GM18873 (cell line): ENCODE measurements at regions not wholly inside any gene's neighbourhood (a gene's known extent, or its start where the extent isn't known, plus 50 kb on each side); places are given as distances from the start of the nearest gene placed in this dataset.

Experiments
- ATAC-seq: cut with Tn5 transposase; IDR thresholded peaks from one replicate; pipeline ENCODE4 v1.9.1; 2021; ENCODE audit warnings: mild to moderate bottlenecking, moderate library complexity, moderate number of reproducible peaks; ENCODE audit not compliant: unreplicated experiment, low FRiP score

DNA sequence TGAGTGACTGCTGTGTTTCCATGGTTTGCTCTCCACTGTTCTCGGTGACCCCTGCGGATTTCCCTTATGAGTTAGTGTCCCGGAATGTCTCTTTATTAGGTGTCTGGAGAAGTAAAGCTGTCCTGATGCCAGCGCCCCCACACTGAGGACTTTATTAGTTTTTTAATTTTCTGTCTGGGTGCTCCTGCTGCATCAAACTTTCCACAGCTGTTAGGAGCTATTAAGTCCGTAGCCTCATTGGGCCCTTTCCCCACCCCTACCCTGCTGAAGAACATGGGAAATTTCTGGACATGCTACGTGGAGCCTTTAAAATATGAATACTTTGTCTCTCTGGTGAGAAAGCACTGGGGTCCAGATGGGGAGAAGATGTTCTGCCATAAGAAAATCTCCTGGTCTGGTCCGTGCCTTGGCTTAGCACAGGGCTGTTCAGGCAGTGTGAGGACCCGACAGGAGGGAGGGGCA is 161.7 kb upstream of the HES1 start:
- no peak for ATAC-seq

DNA sequence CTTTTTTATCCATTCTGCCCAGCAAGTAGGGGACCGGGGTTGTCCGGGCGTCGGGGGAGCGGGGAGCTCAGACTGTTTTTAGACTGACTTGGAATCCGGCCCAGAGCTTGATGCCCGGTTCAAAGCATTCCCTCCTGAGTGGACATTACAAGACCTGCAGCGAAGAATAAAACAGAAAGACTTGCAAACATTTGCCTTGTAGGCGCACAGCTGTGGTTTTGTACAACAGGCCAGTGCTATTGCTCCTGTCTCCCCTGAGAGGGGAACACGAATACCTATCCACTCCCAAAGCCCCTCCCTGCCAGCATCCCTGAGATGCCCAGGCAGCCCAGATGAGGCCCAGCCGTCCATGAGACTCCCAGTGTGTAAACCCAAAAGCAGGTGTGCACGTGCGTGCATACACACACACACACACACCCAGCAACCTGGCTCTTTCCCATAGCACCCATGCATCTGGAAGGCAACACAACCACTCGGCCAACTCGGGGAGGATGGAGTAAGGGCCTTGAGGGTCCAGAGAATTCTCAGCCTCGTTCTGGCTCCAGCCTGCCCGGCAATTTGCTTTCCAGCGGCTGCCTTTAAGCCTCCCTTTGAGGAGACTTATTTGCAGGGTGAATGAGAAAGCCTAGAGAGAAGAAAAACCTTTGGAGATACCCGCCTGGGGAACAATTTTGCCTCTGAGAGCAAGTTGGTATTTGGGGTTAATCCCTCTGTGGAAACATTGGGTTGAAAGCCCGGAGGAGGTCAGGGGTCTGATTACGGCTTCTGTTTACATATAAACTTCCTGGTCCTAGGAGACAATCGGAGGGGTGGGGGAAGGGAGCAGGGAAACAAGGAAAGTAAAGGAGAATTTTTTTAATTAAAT is 161.0 kb upstream of the HES1 start:
- ATAC-seq, result no peak

DNA sequence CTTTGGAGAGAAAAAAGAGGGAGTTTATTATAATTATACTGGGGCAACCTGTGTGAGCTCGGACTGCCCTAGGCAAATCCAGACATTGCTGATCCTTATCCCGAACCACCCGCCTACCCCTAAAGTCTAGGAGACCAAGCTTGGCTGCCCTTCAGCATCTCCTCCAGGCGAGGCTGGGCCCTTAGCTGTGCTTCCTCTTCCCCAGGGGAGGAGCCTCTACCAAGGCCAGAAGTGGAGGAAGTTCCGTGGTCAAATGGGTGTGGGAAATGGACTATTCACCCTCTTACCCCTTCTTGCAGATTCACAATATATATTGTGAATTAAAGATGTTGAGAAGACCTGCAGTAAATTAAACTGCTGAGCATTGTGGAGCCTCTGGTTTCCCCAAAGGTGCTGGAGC is 158.3 kb upstream of the HES1 start:
- no peak for ATAC-seq

DNA sequence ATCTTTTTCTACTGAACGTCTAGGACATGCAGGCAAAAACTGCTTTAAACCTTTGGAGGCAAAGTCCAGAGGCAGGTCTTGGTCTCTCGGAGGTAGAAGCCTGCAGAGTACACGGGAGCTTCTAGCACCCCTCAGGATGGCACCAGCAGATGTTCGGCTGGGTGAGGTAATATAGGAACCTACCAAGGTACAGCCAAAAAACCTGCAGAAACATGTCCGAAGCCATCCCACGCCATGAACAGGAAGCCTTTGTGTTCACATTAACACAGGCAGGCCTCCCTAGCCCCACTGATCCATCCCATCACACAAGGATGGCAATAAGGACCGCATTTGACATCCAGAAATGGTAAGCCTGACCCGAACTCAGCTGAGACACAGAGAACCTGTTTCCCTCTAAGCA is 157.9 kb upstream of the HES1 start:
- no peak for ATAC-seq

DNA sequence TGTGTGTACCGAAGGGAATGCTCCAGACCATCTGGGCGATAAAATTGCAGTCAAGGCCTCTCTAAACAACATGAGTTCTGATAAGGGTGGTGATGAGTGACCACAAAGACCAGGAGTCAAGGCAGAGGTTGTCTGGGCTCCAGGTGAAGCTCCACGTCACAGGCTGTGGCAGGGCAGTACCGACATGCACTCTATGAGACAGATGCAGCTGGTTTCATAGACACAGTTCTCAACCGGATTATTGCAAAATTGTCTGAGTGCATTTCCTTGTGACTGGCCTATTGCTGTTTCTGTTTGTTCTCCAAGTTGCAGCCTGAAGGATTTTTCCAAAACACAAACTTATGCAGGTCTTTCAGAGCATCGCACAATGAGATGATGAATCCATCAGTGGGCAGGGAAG is 157.5 kb upstream of the HES1 start:
- ATAC-seq, result no peak

DNA sequence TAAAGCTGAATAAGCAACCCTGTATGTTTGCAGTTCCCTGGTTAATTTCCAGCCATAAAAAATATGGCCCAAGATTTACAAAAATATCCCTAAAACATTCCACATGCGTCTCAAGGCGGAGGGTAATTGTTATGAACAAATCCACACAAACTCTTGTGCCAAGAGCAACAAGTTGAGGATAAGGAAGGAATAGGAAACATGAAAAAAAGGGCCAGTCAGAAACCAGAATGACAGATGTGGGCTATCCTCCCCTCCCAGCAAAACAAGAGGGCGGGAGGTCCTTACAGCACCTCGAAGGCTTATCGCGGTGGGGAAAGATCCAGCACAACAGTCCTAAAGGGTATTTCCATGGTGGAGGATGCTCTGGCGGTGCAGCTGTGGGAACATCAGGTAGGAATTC is 155.6 kb upstream of the HES1 start:
- ATAC-seq, result no peak

DNA sequence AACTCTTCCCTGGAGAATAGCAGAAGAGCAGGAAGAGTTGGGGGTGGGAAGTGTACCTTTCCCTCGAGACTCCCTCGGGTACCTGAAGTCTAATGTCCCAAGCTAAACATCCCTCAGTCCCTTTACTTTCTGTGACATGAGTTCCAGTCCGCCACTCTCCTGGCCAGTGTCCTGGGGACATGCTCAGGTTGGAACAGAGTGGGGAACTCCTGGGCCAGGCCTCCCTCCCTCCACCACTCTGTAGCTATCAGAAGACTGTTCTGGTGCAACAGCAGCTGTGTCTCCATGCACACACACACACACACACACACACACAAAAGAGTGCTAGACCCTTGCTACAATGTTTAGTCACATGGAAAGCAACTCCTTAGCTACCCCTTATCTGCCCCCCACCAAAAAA is 155.0 kb upstream of the HES1 start:
- no peak for ATAC-seq

DNA sequence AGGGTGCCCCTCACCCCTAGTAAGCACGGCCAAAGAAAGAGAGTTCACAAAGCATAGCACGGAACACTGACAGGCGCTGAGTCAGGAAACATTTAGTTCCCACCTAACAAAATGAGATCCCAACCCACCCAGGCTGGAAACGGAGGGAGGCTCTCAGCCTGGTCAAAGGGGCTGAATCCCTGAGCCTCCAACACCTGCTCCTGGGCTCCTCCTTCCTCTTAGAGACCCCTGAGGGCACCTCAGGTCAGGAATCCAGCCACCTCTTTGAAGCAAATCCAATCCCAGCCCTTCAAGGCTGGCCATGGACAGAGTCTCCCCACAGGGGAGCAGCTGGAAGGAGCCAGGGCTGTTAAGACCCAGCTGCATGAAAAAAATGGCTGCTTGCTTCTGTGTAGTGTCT is 154.4 kb upstream of the HES1 start:
- no peak for ATAC-seq

DNA sequence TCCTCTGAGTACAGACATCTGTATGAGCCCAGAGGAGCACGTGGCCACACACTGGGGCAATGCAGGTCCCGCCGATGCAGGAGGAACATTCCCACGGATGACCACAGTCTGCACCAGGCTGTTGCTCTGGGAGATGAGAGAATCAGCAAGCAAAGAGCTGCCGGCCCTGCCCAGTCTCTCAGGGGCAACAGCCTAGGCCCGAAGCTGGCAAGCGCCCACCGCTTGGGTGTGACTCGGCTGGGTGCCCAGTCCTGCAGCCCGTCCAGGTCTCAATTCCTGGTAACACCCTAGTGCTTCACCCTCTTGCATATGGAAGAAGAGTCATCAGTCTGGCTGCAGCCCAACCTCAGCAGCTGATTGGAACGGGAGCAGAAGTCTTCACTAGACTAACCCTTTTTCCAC is 153.7 kb upstream of the HES1 start:
- ATAC-seq, result no peak

DNA sequence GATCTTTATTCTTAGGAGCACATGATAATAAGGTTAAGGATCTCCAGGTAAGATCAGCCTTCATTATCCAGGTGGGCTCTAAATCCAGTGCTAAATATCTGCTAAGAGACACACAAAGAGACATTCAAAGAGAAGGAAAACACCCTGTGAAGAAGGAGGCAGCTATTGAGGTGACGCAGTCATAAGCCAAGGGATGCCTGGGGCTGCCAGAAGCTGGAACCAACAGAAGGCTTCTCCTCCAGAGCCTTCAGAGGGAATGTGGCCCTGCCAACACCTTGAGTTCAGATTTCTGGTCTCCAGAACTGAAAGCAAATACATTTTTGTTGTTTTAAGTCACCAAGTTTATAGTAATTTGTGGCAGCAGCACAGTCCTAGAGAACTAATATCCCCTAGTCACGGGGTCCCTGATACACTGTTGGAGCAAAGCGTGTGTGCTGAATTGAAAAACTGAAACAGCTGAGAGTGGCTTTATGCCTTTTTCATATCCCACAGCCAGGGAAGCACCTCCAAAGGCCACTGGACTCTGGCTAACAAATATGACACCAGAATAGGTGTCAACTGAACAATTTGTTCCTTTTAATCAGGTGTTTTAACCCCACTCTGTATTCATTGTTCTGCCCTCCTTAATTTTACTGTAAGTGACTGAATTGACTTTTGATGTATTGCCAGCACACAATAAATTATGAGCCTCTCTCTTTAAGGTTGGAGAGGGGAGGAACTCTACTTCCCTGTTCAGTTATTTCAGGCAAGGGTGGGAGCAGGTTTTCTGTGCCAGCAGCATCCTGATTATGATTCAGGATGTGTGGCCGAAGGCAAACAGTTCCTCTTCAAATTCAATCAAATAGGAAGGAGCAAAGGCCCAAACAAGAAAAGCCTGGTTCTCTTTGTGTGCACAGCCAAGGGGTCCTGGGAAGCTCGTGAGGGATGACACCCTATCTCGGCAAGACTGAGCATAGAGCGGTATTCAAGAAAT is 151.8 kb upstream of the HES1 start:
- no peak for ATAC-seq

DNA sequence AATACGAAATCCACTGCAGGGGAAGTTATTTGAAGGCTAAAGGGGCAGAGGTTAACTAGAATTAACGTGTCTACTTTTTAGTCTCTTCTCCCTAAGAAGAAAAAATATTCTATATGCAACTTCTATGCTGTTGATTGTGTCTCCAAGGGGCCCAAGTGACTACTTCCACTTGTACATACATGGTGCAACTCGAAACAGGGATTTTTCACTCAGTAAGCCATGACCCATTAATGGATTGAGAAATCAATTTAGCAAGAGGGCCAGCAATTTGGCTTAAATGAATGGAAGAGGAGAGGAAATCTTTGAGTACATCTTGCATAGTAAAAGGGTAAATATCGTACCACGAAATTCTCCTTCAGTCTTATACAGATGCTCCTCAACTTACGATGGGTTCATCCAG is 151.1 kb upstream of the HES1 start:
- no peak for ATAC-seq

DNA sequence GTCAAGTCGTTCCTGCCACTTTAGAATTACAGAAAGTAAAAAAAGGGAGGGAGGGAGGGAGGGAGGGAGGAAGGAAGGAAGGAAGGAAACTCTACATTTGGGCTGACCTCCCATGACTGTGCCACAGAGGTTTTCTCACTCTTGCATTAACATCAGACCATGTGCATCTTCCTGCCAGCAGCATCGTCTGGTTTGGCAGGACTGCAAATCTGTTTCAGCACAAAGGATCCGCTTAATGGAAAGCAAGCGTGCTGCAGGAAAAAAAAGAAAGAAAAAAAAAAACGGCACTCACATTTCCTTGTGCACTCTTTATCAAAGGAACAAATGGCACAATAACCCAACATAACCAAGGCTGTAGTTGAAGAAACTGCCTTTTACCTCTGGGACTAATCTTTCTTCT is 148.8 kb upstream of the HES1 start:
- no peak for ATAC-seq

DNA sequence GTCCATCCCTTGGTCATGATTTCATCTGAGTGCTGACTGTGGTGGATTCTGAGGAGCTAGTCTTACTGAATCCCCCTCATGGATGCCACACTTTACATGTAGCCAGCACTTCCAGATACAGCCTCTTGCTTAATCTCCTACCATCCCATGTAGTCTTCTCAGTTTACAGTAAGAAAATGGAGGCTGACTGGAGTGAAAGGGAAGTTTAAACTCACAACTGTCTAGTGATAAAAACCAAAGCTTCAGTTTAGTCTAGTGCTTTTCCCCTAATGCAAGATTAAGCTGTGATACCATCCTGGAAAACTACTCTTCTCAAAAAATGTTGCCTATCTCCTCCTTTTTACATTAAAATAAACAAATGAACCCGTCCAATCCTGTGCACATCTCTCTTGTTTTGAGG is 146.8 kb upstream of the HES1 start:
- no peak for ATAC-seq

DNA sequence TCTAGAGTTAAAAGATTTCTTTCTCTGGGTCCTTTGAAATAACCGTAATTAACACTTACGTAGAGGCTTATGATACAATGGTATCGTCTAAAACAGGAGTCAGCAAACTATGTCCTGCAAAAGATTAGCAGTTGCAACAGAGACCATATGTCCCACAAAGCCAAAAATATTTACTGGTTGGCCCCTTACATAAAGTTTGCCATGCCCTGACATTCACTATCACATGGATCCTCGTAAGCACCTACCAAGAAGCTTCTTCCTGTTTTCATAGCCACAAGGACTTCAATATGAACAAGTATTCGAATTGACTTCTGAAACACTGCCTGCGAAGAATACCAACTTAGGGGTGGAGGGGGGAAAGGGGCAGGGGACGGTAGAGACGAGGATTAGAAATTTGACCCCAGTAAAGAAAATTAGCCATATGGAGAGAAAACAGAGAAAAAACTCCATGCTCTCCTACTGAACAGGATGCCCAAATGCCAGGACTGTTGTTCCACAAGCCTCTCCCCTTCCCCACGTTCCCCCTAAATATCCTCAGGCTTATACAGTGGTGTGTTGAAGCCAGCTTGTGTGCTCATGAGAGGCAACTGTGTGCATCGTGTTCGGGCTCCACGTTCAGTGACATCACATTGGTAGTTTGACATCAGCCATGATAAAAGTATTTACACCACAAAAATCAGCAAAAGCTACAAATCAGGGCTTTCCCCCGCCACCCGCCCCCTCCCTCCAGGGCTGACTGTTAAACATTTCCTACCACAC is 144.1 kb upstream of the HES1 start:
- no peak for ATAC-seq

DNA sequence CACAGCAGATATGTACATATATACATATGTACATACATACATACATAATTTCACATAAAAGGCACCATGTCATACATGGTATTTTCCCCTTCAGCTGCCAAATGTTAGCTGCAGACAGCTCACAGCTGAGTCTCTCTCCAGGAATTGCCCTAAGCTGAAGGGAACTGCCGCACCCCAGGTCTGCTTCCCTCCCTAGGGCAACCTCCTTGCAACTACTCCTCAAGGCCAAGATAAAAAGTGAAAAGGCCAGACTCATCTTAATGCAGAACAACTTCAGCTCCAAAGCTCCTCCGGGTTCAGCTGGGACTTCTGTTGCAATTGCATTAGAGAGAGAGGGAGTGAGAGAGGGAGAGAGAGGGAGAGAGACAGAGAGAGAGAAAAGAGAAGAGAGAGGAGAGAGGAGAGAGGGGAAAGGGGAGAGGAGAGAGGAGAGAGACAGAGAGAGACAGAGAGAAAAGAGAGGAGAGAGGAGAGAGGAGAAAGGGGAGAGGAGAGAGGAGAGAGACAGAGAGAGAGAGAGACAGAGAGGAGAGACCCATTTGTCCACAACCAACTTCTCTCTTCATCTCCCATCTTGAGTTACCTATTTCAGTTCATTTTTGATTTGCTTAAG is 143.4 kb upstream of the HES1 start:
- ATAC-seq, result no peak

DNA sequence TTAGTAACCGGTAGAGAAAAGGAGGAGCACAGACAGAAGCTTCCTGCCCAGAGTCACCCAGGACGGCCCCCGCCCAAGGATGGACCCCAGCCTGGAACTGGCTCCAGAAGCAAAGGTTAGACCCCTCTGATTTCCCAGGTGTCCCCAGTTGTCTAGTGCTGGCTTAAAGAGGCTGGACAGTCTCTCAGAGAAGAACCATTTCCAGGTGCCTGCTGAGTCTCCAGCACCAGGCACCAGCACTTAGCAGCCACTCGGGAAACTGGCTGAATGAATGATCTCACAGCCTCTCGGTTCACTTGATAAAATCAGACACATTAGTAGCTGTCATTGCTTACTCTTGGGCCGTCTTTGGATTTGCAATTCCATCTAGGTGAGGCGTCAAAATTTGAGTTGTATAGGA is 139.7 kb upstream of the HES1 start:
- ATAC-seq, result no peak

DNA sequence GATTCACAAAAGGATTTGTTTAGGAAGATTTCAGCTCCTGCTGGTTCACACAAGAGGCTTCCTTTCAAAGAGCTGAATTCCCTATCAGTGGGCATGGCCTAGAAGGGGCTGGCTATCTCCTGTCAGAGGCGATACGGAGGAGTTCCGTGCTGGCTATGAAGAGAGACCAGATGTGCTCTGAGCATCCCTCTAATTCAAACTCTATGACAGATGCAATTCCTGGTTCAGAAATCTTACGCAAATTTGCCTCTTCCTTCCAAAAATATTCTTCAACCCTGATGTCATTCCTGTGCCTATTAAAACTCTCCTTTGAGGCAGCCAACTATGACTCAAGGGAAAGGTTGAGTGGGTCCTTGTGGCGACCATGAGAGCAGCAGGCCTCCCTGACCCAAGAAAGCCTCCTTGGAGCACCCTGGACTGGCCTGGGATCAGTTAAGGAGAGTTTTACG is 139.3 kb upstream of the HES1 start:
- ATAC-seq, result no peak

DNA sequence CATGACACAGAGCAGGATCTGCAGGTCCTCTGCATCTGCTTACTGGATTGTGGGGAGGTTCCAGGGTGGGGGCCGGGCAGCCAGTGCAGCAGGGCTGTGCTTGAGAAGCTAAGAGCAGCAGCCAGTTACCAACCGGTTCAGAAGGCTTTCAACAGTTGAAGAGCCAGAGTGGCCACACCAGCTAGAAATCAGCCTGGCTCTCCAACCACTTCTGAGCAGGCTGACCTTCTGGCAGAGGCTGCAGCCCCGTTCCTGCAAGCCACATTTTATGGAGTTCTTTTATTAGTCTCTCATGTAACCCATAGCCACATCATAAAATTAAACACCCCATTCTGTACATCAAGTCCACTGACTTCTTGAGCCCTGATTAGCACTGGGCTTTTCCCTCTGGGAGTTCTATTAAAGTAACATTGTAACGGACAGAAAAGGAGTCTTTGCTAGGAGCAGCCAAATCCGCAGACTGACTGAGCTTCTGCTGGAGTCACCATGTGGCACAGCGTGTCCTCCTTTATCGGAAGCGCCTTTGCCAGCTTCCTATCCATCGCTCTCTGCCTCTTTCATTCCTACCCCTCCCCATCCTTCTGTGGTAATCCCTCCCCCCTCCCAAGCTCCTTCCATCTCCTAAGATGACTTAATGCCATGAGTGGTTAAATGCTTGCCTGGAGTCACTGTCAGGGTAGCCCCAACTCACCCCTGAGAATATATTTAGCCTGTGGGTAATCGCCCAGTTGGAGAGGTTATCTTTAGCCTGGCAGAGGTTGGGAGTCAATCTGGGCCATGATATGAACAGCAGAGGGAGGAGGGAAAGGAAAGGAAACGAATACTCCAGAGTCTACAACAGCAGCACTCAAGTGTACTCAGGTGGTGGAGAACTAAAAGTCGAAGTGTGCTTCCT is 138.5 kb upstream of the HES1 start:
- no peak for ATAC-seq

DNA sequence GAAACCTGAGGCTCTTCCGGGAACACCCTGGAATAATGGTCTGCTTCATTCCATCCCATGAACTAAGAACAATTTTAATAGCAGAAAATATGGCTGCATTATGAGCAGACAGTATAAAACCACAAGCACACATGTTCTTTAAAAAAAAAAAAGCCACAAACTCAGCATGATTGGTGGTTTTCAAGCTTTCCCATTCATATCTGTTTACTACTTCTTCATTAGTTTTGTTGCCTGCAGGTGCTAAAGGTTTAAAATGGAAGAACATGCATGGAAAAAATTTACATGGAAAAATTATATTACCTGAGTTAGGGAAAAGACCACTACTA is 137.9 kb upstream of the HES1 start:
- no peak for ATAC-seq
